Right kidney (tissue), 1 donor: ENCODE measurements at regions not wholly inside any gene's neighbourhood (a gene's known extent, or its start where the extent isn't known, plus 50 kb on each side); places are given as distances from the start of the nearest gene placed in this dataset.

Experiments used
- DNase-seq: peaks from one replicate; pipeline ENCODE4 v3.0.0-alpha.2; 2016

GRCh38 chr15:39285663-39286062 lies 295.2 kb upstream of the THBS1 start:
- no peak for DNase-seq

DNA sequence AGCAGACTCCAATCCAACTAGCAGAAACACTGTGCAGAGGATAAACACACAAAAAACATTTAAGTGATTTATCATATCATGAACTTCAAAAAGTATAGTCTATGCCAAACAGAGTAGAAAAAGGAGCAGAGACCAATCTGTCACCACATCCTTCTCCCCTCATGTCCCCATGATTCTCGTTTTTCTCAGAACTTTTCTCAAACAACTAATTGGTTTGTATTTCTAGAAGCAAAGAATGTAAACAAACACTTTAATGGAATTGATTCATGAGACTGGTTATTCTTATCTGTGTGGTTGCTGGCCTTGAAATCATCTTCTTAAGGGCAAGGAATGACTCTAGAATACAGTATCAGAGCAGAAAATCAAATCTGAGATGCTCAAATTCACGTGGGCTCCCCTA lies 294.2 kb upstream of the THBS1 start:
- DNase-seq = no peak

GRCh38 chr15:39287322-39288195 lies 293.3 kb upstream of the THBS1 start:
- DNase-seq = no peak

DNA sequence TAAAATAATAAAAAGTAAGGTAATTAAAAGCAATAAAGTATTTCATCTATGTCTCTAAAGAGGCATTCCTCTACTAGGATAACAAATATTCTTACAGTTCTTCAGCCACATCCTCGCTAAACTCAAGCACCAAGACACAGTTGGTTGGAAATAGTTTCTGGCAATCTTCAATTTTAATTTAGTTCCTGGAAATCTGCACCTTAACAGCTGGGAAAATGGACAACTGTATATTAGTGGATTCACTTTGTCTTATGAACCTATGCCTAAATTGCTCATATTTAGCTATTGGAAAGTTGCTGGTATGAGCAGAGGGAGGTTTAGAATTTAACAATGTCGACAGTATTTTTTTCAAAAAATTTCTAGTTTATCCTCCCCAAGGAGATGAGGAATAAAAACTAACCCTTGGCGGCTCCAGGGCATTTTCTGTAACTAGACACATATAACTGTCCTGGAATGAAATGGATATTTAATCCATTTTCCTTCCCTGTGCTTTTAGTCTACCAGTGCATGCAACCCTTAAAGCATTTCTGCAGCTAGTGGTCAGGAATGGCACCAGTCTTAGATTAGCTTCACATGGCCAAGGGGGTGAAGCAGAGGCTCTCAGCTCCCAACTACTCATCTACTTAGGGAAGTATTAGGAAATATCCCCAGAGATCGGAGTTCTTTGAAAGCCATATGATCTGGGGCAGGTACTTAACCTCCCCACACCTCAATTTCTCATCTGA lies 290.0 kb upstream of the THBS1 start:
- no peak for DNase-seq

- DNase-seq = no peak
Observed at GRCh38 chr15:39291690-39292089, 289.2 kb upstream of the THBS1 start.

- DNase-seq = no peak
Observed at GRCh38 chr15:39296955-39297354, 283.9 kb upstream of the THBS1 start.

DNA sequence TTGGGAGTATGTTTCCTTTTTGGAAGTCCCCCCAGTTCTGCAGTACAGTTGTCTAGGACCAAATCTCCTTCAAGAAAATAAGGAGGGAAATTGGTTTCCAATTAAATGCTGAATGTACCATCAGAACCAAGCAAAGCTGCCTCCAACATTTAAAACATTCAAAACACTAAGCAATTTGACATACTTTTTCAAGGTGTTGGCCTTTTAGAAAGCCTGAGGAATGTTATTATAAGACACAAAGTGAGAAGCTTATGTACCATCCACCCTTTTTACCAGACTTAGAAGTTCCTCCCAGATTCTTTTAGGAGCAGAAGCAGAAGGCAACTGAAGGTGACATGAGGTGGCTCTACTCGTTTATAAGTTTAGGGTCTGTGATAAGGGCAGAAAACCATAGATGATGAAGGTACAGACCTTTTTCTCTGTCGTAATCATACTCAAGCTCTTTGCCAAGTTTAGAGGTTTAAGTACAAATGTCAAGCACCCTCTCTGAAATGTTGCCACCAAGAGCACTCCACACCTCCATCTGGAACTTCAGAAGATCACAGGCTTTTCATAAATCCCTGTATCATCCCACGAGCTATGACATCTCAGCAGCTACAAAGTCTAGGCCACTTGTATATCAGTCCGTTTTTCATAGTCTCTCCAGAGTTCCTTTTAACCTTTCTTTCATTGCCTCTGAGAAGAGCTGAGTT lies 282.5 kb upstream of the THBS1 start:
- no peak for DNase-seq

DNA sequence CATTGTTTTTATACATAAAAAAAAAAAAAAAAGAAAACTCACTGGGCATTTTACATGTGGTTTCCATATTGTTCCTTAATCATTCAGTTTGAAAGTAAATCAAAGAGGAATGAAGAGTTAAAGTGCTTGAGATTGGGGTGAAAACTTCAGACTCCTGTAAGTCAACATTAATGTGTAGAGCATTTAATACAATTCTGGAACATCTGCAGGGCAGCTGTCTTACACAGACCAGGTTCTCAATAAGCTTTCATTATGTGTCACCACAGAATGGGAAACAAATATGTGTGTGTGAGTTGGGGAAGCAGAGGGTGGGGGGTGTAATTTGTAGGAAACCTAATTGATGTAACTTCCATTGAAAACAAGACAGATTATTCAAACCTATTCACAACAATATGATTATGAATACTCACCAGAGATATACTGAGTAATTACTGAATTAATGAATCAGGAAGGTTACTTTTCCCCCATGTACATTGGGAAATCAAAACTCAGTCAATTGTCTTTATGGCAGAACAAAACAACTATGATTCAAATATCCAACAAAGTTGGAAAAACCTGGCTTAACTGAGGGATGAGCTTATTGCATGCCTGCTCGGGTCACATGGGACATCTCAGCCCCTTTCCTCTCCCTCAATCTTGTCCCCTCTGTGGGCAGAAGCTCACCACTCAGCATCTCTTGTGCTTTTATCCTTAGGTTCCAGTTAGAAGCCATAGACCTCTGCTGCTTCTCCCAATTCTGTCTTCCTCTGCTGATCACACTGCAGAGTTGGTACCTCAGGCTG lies 281.2 kb upstream of the THBS1 start:
- DNase-seq = no peak

GRCh38 chr15:39300451-39301153 lies 280.3 kb upstream of the THBS1 start:
- no peak for DNase-seq

DNA sequence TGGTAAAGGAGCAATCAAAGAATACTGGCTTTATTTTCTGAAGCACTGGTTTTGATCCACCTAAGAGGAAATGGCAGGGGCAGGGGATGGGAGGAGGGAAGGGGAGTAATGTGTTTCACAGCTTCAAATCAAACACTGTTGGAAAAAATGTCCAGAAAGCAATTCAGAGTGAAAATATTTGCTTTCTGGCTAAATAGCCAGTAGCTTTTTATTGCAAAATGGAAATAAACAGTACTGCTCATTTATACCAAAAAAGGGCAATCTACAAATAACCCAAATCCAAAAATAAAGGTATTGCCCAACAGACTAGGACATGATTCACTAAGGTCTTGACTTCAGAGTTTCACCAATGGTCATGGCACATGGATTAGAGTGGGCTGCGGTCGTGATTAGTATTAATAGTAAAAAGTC lies 279.3 kb upstream of the THBS1 start:
- DNase-seq = no peak

DNA sequence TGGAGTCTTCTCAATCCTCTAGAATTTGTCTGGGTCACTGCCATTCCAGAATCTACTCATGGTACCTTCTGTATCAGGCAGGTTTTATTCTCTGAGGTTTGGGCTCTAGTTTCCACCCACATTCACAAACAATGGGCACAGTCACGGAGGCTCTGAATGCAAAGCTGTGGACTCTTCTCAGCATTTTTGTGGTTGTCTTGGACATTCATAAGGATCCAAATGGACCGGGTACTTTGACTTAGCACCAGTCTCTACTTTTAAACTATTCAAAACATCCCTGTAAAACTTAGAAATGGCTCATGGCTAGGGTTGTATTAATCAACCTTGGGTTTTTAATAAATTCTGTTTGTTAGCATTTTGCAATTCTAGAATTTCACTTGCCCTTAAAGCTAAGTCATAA lies 277.9 kb upstream of the THBS1 start:
- DNase-seq = no peak

- DNase-seq = no peak
Observed at GRCh38 chr15:39304201-39304841, 276.6 kb upstream of the THBS1 start.

- DNase-seq = no peak
Observed at GRCh38 chr15:39304931-39305728, 275.7 kb upstream of the THBS1 start.

GRCh38 chr15:39310633-39311032 lies 270.2 kb upstream of the THBS1 start:
- no peak for DNase-seq

GRCh38 chr15:39312984-39313383 lies 267.9 kb upstream of the THBS1 start:
- no peak for DNase-seq

DNA sequence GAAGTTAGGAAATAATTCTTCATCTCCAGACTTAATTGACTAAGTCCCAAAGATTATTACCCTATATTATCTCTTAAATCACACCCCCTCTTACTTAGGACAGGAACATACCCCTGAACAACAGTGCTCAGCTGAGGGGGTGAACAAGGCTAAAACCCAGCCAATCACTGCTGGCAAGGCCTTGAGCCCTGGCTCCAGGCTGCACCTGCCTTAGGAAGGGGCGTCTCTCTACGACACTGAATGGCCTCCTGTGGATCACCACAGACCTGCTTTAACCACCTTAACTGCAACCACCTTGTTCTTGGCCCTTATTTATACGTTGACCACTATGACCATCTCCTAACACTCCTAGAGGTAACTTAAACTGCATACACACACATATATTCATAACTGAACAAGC lies 267.4 kb upstream of the THBS1 start:
- no peak for DNase-seq

- DNase-seq = no peak
Observed at GRCh38 chr15:39313881-39314280, 267.0 kb upstream of the THBS1 start.

DNA sequence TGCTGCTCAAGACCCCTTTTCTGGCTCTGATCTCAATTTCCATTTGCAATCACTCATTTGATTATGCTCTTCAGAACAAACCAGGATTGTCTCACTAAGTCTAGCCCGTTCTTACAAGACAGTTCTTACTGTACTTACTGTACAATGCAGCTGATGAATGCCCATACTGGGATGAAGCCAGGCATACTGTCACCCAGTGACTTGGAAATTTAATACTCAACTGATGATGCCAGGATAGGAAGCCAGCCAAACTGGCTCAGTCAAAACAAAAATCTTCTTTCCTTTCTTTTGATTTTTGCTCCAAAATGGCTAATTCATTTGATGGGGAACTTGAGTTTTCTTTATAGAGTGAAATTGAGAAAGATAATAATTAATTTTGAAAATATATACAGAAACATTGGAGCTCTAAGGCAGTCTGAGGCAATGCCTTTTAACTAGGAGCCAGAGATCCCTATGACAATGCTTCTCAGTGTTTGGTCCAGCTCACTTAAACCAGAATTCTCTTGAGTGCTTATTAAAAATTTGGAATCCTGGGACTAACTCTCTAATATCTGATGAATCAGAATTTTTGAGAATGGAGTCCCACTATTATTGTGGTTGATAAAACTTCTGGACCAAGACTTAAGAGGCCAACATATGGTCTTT lies 265.6 kb upstream of the THBS1 start:
- DNase-seq = no peak

GRCh38 chr15:39317225-39317624 lies 263.7 kb upstream of the THBS1 start:
- no peak for DNase-seq

DNA sequence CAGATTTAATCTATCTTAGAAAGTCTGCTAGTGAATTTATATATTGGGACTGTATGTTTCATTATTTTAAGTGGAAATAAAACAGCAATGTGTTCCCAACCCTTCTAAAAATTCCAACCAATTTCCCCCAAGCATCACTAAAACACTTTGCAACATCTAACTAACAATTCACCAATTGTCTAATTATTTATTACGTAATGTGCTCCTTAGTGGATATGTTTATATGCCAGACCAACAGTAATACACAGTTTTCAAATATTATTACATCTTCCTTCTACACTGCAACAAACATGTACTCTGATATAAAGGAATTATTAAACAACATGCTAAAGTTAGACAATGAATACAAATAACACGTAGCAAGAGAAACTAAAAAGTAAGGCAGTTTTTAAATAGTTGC lies 262.6 kb upstream of the THBS1 start:
- no peak for DNase-seq
